ENCODE measurements at regions not wholly inside any gene's neighbourhood (a gene's known extent, or its start where the extent isn't known, plus 50 kb on each side); places are given as distances from the start of the nearest gene placed in this dataset.
"Not testable (repeated sequence)": the region's sequence is repeated elsewhere in the genome, so short reads cannot be mapped to it uniquely, and the experiment has no call there.

DNA sequence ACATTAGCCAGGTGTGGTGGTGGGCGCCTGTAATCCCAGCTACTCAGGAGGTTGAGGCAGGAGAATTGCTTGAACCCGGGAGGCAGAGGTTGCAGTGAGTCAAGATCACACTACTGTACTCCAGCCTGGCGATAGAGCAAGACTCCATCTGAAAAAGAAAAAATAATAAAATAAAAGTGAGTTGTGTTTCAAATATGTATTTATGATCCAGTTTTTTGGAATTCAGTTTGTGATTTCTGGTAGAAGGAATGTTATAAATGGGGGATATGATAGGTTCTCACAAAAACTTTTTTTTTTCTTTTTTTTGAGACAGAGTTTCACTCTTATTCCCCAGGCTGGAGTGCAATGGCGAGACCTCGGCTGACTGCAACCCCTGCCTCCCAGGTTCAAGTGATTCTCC lies 502.2 kb downstream of the SPATA31D1 start:
- TF ChIP-seq, protein P1, sequence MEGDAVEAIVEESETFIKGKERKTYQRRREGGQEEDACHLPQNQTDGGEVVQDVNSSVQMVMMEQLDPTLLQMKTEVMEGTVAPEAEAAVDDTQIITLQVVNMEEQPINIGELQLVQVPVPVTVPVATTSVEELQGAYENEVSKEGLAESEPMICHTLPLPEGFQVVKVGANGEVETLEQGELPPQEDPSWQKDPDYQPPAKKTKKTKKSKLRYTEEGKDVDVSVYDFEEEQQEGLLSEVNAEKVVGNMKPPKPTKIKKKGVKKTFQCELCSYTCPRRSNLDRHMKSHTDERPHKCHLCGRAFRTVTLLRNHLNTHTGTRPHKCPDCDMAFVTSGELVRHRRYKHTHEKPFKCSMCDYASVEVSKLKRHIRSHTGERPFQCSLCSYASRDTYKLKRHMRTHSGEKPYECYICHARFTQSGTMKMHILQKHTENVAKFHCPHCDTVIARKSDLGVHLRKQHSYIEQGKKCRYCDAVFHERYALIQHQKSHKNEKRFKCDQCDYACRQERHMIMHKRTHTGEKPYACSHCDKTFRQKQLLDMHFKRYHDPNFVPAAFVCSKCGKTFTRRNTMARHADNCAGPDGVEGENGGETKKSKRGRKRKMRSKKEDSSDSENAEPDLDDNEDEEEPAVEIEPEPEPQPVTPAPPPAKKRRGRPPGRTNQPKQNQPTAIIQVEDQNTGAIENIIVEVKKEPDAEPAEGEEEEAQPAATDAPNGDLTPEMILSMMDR (conservative IDR thresholded peaks at IDR 0.05), result not testable (repeated sequence)
- TF ChIP-seq ZFX (IDR thresholded peaks at IDR 0.05), result not testable (repeated sequence)
